ENCODE measurements at regions not wholly inside any gene's neighbourhood (a gene's known extent, or its start where the extent isn't known, plus 50 kb on each side); places are given as distances from the start of the nearest gene placed in this dataset.

DNA sequence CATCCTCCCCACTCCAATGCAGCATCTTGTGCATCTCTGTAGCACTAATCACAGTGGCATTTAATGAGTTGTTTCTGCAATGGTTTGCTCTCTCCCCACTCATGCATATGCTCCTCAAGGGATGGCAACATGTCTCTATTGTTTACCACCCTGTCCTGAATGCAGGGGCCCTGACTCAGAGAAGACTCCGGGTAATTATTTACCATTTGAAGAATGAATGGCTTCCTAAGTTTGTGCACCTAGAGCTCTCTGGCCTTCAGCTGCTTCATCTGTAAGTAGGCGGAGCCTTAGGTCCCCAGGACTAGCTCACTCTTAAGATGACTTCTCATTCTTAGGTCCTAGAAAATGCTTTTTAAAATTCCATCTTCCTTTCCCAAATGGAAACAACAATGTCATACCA lies 63.7 kb upstream of the IGSF21 start:
- Histone ChIP-seq H3K4me3 (no peak overlapping the region), H3K27ac (no peak overlapping the region)

DNA sequence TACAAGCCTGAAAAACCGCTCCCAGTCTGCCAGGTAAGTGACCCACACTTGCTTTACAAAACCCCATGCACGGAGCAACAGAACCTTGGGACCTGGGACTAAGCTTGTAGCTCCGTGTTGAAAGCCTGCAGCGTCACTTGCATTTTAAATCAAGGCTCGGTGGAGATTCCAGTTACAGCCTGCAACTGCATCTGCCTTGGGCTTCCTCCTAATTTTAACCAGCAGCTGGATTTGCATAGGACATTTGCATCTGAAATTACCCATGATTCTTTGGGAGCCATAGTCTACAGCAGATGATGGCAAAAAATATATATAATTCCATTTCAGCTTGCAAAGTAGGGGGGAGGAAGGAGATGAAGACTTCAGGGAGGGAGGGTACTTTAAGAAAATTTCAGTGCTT lies 62.4 kb upstream of the IGSF21 start:
- H3K27ac ChIP-seq = no peak overlapping the region
- H3K4me3 ChIP-seq = no peak overlapping the region

- H3K4me3 ChIP-seq = no peak overlapping the region
- H3K27ac ChIP-seq = no peak overlapping the region
Measured at GRCh38 chr1:18045621-18046020, 62.0 kb upstream of the IGSF21 start.

- Histone ChIP-seq H3K4me3 (no peak overlapping the region), H3K27ac (no peak overlapping the region)
Measured at GRCh38 chr1:18047122-18047521, 60.5 kb upstream of the IGSF21 start.

GRCh38 chr1:18049228-18049627 lies 58.4 kb upstream of the IGSF21 start:
- H3K4me3 ChIP-seq = no peak overlapping the region
- no peak overlapping the region for H3K27ac ChIP-seq

DNA sequence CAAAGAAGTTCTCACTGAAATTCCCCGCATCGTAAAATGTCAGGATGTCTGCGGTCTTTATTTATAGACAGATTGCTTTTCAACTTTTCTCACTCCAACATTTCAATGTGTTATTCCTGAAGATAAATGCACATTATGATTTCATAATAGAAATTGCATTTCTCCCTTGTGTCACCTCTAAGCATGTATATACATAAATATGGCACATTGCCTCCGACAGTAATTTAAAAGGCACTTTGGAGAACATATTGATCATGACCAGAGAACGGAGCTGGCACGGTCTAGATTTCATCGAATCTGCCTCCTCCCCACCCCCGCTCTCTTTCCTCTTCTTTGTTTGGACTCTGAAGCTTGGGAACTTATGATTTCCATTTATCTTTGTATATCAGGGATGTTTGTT lies 54.9 kb upstream of the IGSF21 start:
- no peak overlapping the region for H3K27ac ChIP-seq
- no peak overlapping the region for H3K4me3 ChIP-seq

DNA sequence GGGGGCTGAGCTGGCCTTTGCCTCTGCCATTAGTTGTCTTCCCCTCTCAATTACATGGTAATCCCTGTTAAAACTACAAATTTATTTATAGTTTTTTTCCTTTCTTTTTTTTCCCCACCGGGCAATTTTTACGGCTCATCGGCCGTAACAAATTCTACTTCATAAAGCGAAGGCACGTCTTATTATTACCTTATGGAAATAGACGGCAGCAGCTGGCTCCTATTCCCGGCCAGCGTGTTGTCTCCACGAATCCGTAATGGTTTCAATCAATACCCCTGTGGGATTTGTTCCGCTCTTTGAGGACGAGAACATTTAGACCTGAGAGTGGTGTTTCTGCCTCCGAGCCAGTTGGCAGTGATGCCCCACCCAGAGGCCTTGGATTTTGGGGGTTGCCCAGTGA lies 52.4 kb upstream of the IGSF21 start:
- H3K27ac ChIP-seq = no peak overlapping the region
- no peak overlapping the region for H3K4me3 ChIP-seq

- H3K4me3 ChIP-seq = no peak overlapping the region
- no peak overlapping the region for H3K27ac ChIP-seq
Measured at GRCh38 chr1:18056545-18056944, 51.1 kb upstream of the IGSF21 start.

GRCh38 chr1:18057623-18058022 lies 50.0 kb upstream of the IGSF21 start:
- H3K27ac ChIP-seq = no peak overlapping the region
- H3K4me3 ChIP-seq = no peak overlapping the region
